Neural cell (in vitro differentiated cells): ENCODE measurements at regions not wholly inside any gene's neighbourhood (a gene's known extent, or its start where the extent isn't known, plus 50 kb on each side); places are given as distances from the start of the nearest gene placed in this dataset.

Source experiments
- H2AFZ ChIP-seq: fragments of 200-600, 300-800 bp; sonication (generic), shearing (Covaris generic); 2 replicates; pipeline ENCODE4 v1.6.0; 2014; ENCODE audit warnings: low read depth, mild to moderate bottlenecking, antibody characterized with exemption, low read length, moderate library complexity
- H3F3A ChIP-seq: fragments of 200-600 bp; shearing (Covaris generic); 2 replicates; pipeline ENCODE4 v1.6.1; 2016; ENCODE audit warnings: mild to moderate bottlenecking, moderate library complexity, mixed read lengths, antibody characterized with exemption, low read length; ENCODE audit not compliant: insufficient read depth, poor library complexity, severe bottlenecking
- H3K27ac ChIP-seq: fragments of 200-600, 300-800 bp; sonication (generic), shearing (Covaris generic); 2 replicates; pipeline ENCODE4 v1.5.1; 2014; ENCODE audit warnings: mild to moderate bottlenecking, low read length, moderate library complexity
- H3K27me3 ChIP-seq: fragments of 300-800, 200-600 bp; sonication (generic), shearing (Covaris generic); 2 replicates; pipeline ENCODE4 v1.6.0; 2014; ENCODE audit warnings: mild to moderate bottlenecking, low read depth, low read length, moderate library complexity; ENCODE audit not compliant: insufficient read depth
- H3K36me3 ChIP-seq: fragments of 300-800, 200-600 bp; sonication (generic), shearing (Covaris generic); 2 replicates; pipeline ENCODE4 v1.5.1; 2014; ENCODE audit warnings: mild to moderate bottlenecking, antibody characterized with exemption, low read length, moderate library complexity; ENCODE audit not compliant: insufficient read depth
- H3K4me2 ChIP-seq: fragments of 300-800, 200-600 bp; sonication (generic), shearing (Covaris generic); 2 replicates; pipeline ENCODE4 v1.6.0; 2014; ENCODE audit warnings: mild to moderate bottlenecking, low read length
- H3K4me3 ChIP-seq: fragments of 300-800, 200-600 bp; sonication (generic), shearing (Covaris generic); 2 replicates; pipeline ENCODE4 v1.5.1; 2014; ENCODE audit warnings: mild to moderate bottlenecking, low read length, moderate library complexity
- H3K79me2 ChIP-seq: fragments of 200-600 bp; shearing (Covaris generic); replicated peaks from 2 replicates; pipeline ENCODE4 v1.6.0; 2014; ENCODE audit warnings: mild to moderate bottlenecking, low read length, moderate library complexity; ENCODE audit not compliant: insufficient read depth
- H3K9ac ChIP-seq: fragments of 300-800, 200-600 bp; sonication (generic), shearing (Covaris generic); 2 replicates; pipeline ENCODE4 v1.6.1; 2016; ENCODE audit warnings: mild to moderate bottlenecking, low read length, mixed read lengths
- H3K9me2 ChIP-seq: fragments of 200-600 bp; shearing (Covaris generic); 2 replicates; pipeline ENCODE4 v1.6.1; 2016; ENCODE audit warnings: mild to moderate bottlenecking, low read length, mixed read lengths; ENCODE audit not compliant: insufficient read depth
- H3K9me3 ChIP-seq: fragments of 200-600, 300-800 bp; sonication (generic), shearing (Covaris generic); 2 replicates; pipeline ENCODE4 v1.6.1; 2016; ENCODE audit warnings: mild to moderate bottlenecking, mixed run types, low read length, moderate library complexity, mixed read lengths
- H4K20me1 ChIP-seq: fragments of 200-600 bp; shearing (Covaris generic); 2 replicates; pipeline ENCODE4 v1.6.1; 2016; ENCODE audit warnings: mild to moderate bottlenecking, mixed run types; ENCODE audit not compliant: insufficient read depth
- CTCF ChIP-seq: fragments of 450-650 bp; IDR thresholded peaks from 2 replicates; pipeline ENCODE4 v1.5.1; 2014; ENCODE audit warnings: antibody characterized with exemption, mild to moderate bottlenecking, moderate library complexity; ENCODE audit not compliant: poor library complexity, severe bottlenecking
- EP300 ChIP-seq: fragments of 450-650 bp; conservative IDR thresholded peaks from 2 replicates; pipeline ENCODE4 v1.6.1; 2014; ENCODE audit warnings: antibody characterized with exemption, mild to moderate bottlenecking, moderate library complexity; ENCODE audit not compliant: poor library complexity, severe bottlenecking
- EZH2 ChIP-seq: fragments of 200-600, 300-800 bp; shearing (Covaris generic), sonication (generic); IDR thresholded peaks from 2 replicates; pipeline ENCODE4 v1.6.1; 2014; ENCODE audit warnings: antibody characterized with exemption, low read length, borderline replicate concordance, mild to moderate bottlenecking; ENCODE audit not compliant: insufficient read depth, poor library complexity, severe bottlenecking
- MXI1 ChIP-seq: fragments of 450-650 bp; conservative IDR thresholded peaks from 2 replicates; pipeline ENCODE4 v1.6.1; 2014; ENCODE audit warnings: antibody characterized with exemption, mild to moderate bottlenecking; ENCODE audit not compliant: poor library complexity, severe bottlenecking
- POLR2AphosphoS5 ChIP-seq: IDR thresholded peaks from 2 replicates; pipeline ENCODE4 v1.6.1; 2012
- RAD21 ChIP-seq: fragments of 450-650 bp; conservative IDR thresholded peaks from 2 replicates; pipeline ENCODE4 v1.6.1; 2014; ENCODE audit warnings: antibody characterized with exemption, mild to moderate bottlenecking, moderate library complexity
- REST ChIP-seq: IDR thresholded peaks from 2 replicates; pipeline ENCODE4 v1.6.1; 2012; ENCODE audit warnings: borderline replicate concordance
- SMC3 ChIP-seq: fragments of 450-650 bp; conservative IDR thresholded peaks from 2 replicates; pipeline ENCODE4 v1.6.1; 2014; ENCODE audit warnings: antibody characterized with exemption, mild to moderate bottlenecking, moderate library complexity; ENCODE audit not compliant: poor library complexity
- TAF1 ChIP-seq: IDR thresholded peaks from 2 replicates; pipeline ENCODE4 v1.6.1; 2012; ENCODE audit warnings: low read depth

GRCh38 chr2:122516775-122517174, 761.3 kb downstream of the TSN start:
- no peaks in the 10 kb centered on the region for H3K9me3 ChIP-seq
- H3K27me3 ChIP-seq = no peaks in the 10 kb centered on the region
- no peaks in the 10 kb centered on the region for H3F3A ChIP-seq
- H2AFZ ChIP-seq = no peak overlapping the region
- TF ChIP-seq EZH2 (no peak), CTCF (no peak), EP300 (peak; percentile 95), RAD21 (peak; percentile 61), REST (peak; percentile 75), TAF1 (no peak), MXI1 (peak; percentile 8), POLR2AphosphoS5 (peak; percentile 89), SMC3 (peak; percentile 36)
- H3K4me2 ChIP-seq = no peak overlapping the region
- H3K4me3 ChIP-seq = peak overlapping the region; percentile 2
- H3K27ac ChIP-seq = peak overlapping the region; percentile 96
- H4K20me1 ChIP-seq = no peaks in the 10 kb centered on the region
- no peaks in the 10 kb centered on the region for H3K9me2 ChIP-seq
- H3K9ac ChIP-seq = peak overlapping the region; percentile 47
- H3K36me3 ChIP-seq = no peaks in the 10 kb centered on the region
- no peaks in the 10 kb centered on the region for H3K79me2 ChIP-seq

DNA sequence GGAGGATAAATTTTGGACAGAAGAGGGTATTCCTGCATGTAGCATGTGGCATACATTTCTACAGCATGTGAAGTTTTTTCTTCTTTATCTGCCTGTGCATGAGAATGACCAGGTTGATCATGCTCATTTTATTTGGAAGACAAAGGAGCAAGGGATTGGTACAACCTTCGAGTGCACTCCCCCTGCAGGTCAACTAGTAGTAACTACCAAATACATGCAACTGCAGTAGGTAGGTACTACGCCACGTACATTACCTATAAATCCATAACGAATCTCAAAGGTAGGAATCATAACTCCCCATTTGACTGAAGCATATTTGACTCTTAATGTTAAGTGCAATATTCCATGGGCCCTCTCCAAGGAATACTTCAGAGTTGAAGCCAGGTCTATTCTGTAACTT, 763.9 kb downstream of the TSN start:
- no peaks in the 10 kb centered on the region for H3F3A ChIP-seq
- no peaks in the 10 kb centered on the region for H3K27me3 ChIP-seq
- H3K4me2 ChIP-seq = no peak overlapping the region
- TF ChIP-seq EP300 (no peak), TAF1 (no peak), POLR2AphosphoS5 (no peak), REST (no peak), MXI1 (no peak), CTCF (no peak), SMC3 (no peak), EZH2 (no peak), RAD21 (no peak)
- H2AFZ ChIP-seq = no peak overlapping the region
- H3K9ac ChIP-seq = no peak overlapping the region
- no peaks in the 10 kb centered on the region for H3K79me2 ChIP-seq
- no peaks in the 10 kb centered on the region for H3K36me3 ChIP-seq
- no peak overlapping the region for H3K4me3 ChIP-seq
- no peaks in the 10 kb centered on the region for H3K9me2 ChIP-seq
- peak overlapping the region; percentile 96 for H3K27ac ChIP-seq
- H4K20me1 ChIP-seq = no peaks in the 10 kb centered on the region
- H3K9me3 ChIP-seq = no peaks in the 10 kb centered on the region
